ENCODE measurements at regions not wholly inside any gene's neighbourhood (a gene's known extent, or its start where the extent isn't known, plus 50 kb on each side); places are given as distances from the start of the nearest gene placed in this dataset.

GRCh38 chr17:77543801-77544200 lies 403.0 kb downstream of the SEC14L1 start:
- DNase-seq (ENCODE audit: low read depth in 2 of 2): no peak
- Histone ChIP-seq H3K9ac (ENCODE audit: insufficient read depth, low read length) (no peak overlapping the region), H4K20me1 (ENCODE audit: control insufficient read depth, extremely low read depth, insufficient read depth, low read length) (no peaks in the 10 kb centered on the region), H3K79me2 (ENCODE audit: control insufficient read depth, insufficient read depth, low read length) (no peaks in the 10 kb centered on the region), H3K27ac (ENCODE audit: insufficient read depth, low read length) (no peak overlapping the region), H3K9me3 (ENCODE audit: control insufficient read depth, insufficient read depth, low read depth, low read length) (no peaks in the 10 kb centered on the region), H3K36me3 (ENCODE audit: control insufficient read depth, insufficient read depth, low read length) (no peaks in the 10 kb centered on the region), H2AFZ (ENCODE audit: low read length) (no peak overlapping the region), H3K4me2 (ENCODE audit: extremely low read depth, insufficient read depth, low read length) (no peak overlapping the region), H3K4me1 (ENCODE audit: control insufficient read depth, extremely low read depth, insufficient read depth, low read length) (no peaks in the 10 kb centered on the region), H3K27me3 (ENCODE audit: control insufficient read depth, insufficient read depth, low read length) (peaks cover 2% of the 10 kb centered on the region), H3K4me3 (replicated peaks in 1 of 4; ENCODE audit: control extremely low read depth in 1 of 4, insufficient read depth in 1 of 4, low read depth in 3 of 4, low read length in 4 of 4) (no peak overlapping the region)
- TF ChIP-seq EZH2 (IDR thresholded peaks at IDR 0.05; ENCODE audit: low read length, missing control alignments) (no peak), CTCF (conservative IDR thresholded peaks at IDR 0.05 in 1 of 2, IDR thresholded peaks at IDR 0.05 in 1 of 2; ENCODE audit: low read depth in 1 of 2, low read length in 2 of 2) (no peak)

GRCh38 chr17:77544347-77545110 lies 403.8 kb downstream of the SEC14L1 start:
- Histone ChIP-seq H3K9me3 (ENCODE audit: control insufficient read depth, insufficient read depth, low read depth, low read length) (no peaks in the 10 kb centered on the region), H3K4me2 (ENCODE audit: extremely low read depth, insufficient read depth, low read length) (no peak overlapping the region), H3K9ac (ENCODE audit: insufficient read depth, low read length) (no peak overlapping the region), H3K27ac (ENCODE audit: insufficient read depth, low read length) (no peak overlapping the region), H3K27me3 (ENCODE audit: control insufficient read depth, insufficient read depth, low read length) (peaks cover 2% of the 10 kb centered on the region), H3K4me3 (replicated peaks in 1 of 4; ENCODE audit: control extremely low read depth in 1 of 4, insufficient read depth in 1 of 4, low read depth in 3 of 4, low read length in 4 of 4) (no peak overlapping the region), H3K4me1 (ENCODE audit: control insufficient read depth, extremely low read depth, insufficient read depth, low read length) (no peaks in the 10 kb centered on the region), H3K79me2 (ENCODE audit: control insufficient read depth, insufficient read depth, low read length) (no peaks in the 10 kb centered on the region), H3K36me3 (ENCODE audit: control insufficient read depth, insufficient read depth, low read length) (no peaks in the 10 kb centered on the region), H2AFZ (ENCODE audit: low read length) (no peak overlapping the region), H4K20me1 (ENCODE audit: control insufficient read depth, extremely low read depth, insufficient read depth, low read length) (no peaks in the 10 kb centered on the region)
- TF ChIP-seq CTCF (conservative IDR thresholded peaks at IDR 0.05 in 1 of 2, IDR thresholded peaks at IDR 0.05 in 1 of 2; ENCODE audit: low read depth in 1 of 2, low read length in 2 of 2) (no peak), EZH2 (IDR thresholded peaks at IDR 0.05; ENCODE audit: low read length, missing control alignments) (no peak)
- DNase-seq (ENCODE audit: low read depth in 2 of 2): no peak

GRCh38 chr17:77546772-77547241 lies 406.0 kb downstream of the SEC14L1 start:
- no peak overlapping the region for H2AFZ ChIP-seq (ENCODE audit: low read length)
- H3K4me2 ChIP-seq (ENCODE audit: extremely low read depth, insufficient read depth, low read length): no peak overlapping the region
- H3K27me3 ChIP-seq (ENCODE audit: control insufficient read depth, insufficient read depth, low read length): peaks cover 2% of the 10 kb centered on the region
- DNase-seq (ENCODE audit: low read depth in 2 of 2): peak in 1 of 2 donors; percentile 21
- H3K9me3 ChIP-seq (ENCODE audit: control insufficient read depth, insufficient read depth, low read depth, low read length): no peaks in the 10 kb centered on the region
- no peak overlapping the region for H3K4me3 ChIP-seq (replicated peaks in 1 of 4; ENCODE audit: control extremely low read depth in 1 of 4, insufficient read depth in 1 of 4, low read depth in 3 of 4, low read length in 4 of 4)
- no peaks in the 10 kb centered on the region for H3K4me1 ChIP-seq (ENCODE audit: control insufficient read depth, extremely low read depth, insufficient read depth, low read length)
- TF ChIP-seq EZH2 (IDR thresholded peaks at IDR 0.05; ENCODE audit: low read length, missing control alignments) (no peak), CTCF (conservative IDR thresholded peaks at IDR 0.05 in 1 of 2, IDR thresholded peaks at IDR 0.05 in 1 of 2; ENCODE audit: low read depth in 1 of 2, low read length in 2 of 2) (no peak)
- no peak overlapping the region for H3K9ac ChIP-seq (ENCODE audit: insufficient read depth, low read length)
- no peaks in the 10 kb centered on the region for H3K36me3 ChIP-seq (ENCODE audit: control insufficient read depth, insufficient read depth, low read length)
- no peaks in the 10 kb centered on the region for H3K79me2 ChIP-seq (ENCODE audit: control insufficient read depth, insufficient read depth, low read length)
- H3K27ac ChIP-seq (ENCODE audit: insufficient read depth, low read length): no peak overlapping the region
- no peaks in the 10 kb centered on the region for H4K20me1 ChIP-seq (ENCODE audit: control insufficient read depth, extremely low read depth, insufficient read depth, low read length)
